ENCODE measurements at regions not wholly inside any gene's neighbourhood (a gene's known extent, or its start where the extent isn't known, plus 50 kb on each side); places are given as distances from the start of the nearest gene placed in this dataset.

- ATAC-seq (no peak), DNase-seq (no peak)
- no peak overlapping the region for H3K4me2 ChIP-seq (ENCODE audit: low read length)
- ChIA-PET POLR2A (ENCODE audit: unreplicated experiment) (no interaction called here), CTCF (interaction anchor here (0.6 kb wide), 1 partner anchor 125 kb away, joined by 3 read pairs; no protein-coding TSS in a partner anchor)
- H3K27me3 ChIP-seq (ENCODE audit: low read length), result no peaks in the 10 kb centered on the region
- H3F3A ChIP-seq (ENCODE audit: low read length, unreplicated experiment), result no peaks in the 10 kb centered on the region
- no peaks in the 10 kb centered on the region for H3K79me2 ChIP-seq (ENCODE audit: low read length)
- no peaks in the 10 kb centered on the region for H3K9me2 ChIP-seq (replicated peaks; ENCODE audit: low read length)
- intact Hi-C loops (cut with micrococcal nuclease), result no loop called here
- H3K4me3 ChIP-seq (ENCODE audit: low read length), result no peak overlapping the region
- 0 out of 2 replicates have a peak overlapping the region, but pooled peaks have one; percentile 53 for H2AFZ ChIP-seq (ENCODE audit: low read length)
- no peaks in the 10 kb centered on the region for H3K4me1 ChIP-seq (ENCODE audit: insufficient read depth, low read length)
- H3K9me3 ChIP-seq (ENCODE audit: low read length), result no peaks in the 10 kb centered on the region
- H4K20me1 ChIP-seq (ENCODE audit: low read length), result no peaks in the 10 kb centered on the region
- BruUV-seq (replicated peaks), result no TSS peak
- no peak for TF ChIP-seq CTCF (conservative IDR thresholded peaks at IDR 0.05; ENCODE audit: low read depth, low read length)
- TF ChIP-seq EZH2 (IDR thresholded peaks at IDR 0.05; ENCODE audit: low read length, unreplicated experiment), result no peak
- TF ChIP-seq EZH2phosphoT487 (IDR thresholded peaks at IDR 0.05; ENCODE audit: borderline replicate concordance, low read length), result no peak
- no peaks in the 10 kb centered on the region for H3K36me3 ChIP-seq (ENCODE audit: low read depth, low read length)
- H3K9ac ChIP-seq (ENCODE audit: low read length), result no peak overlapping the region
- H3K27ac ChIP-seq (ENCODE audit: low read length), result no peak overlapping the region
These were observed 102.5 kb upstream of the ERCC6L2 start for GRCh38 chr9:95773053-95773418.

- Histone ChIP-seq H3K9ac (ENCODE audit: low read length) (no peak overlapping the region), H3K9me3 (ENCODE audit: low read length) (no peaks in the 10 kb centered on the region), H3K9me2 (replicated peaks; ENCODE audit: low read length) (no peaks in the 10 kb centered on the region), H3K27ac (ENCODE audit: low read length) (no peak overlapping the region), H2AFZ (ENCODE audit: low read length) (peak overlapping the region; percentile 53; the same call in 1 of the 2 replicates), H3K36me3 (ENCODE audit: low read depth, low read length) (no peaks in the 10 kb centered on the region), H3K4me1 (ENCODE audit: insufficient read depth, low read length) (no peaks in the 10 kb centered on the region), H3F3A (ENCODE audit: low read length, unreplicated experiment) (no peaks in the 10 kb centered on the region), H3K4me3 (ENCODE audit: low read length) (no peak overlapping the region), H3K79me2 (ENCODE audit: low read length) (no peaks in the 10 kb centered on the region), H3K27me3 (ENCODE audit: low read length) (no peaks in the 10 kb centered on the region), H4K20me1 (ENCODE audit: low read length) (no peaks in the 10 kb centered on the region), H3K4me2 (ENCODE audit: low read length) (peak overlapping the region; percentile 39; the same call in 1 of the 2 replicates)
- POLR2A ChIA-PET (ENCODE audit: unreplicated experiment), result no interaction called here
- ATAC-seq, result peak; percentile 87
- CTCF ChIA-PET, result interaction anchor here (0.6 kb wide), 1 partner anchor 126 kb away, joined by 3 read pairs; no protein-coding TSS in a partner anchor
- BruUV-seq (replicated peaks), result no TSS peak
- intact Hi-C loops (cut with micrococcal nuclease), result no loop called here
- TF ChIP-seq CTCF (conservative IDR thresholded peaks at IDR 0.05; ENCODE audit: low read depth, low read length) (no peak), EZH2phosphoT487 (IDR thresholded peaks at IDR 0.05; ENCODE audit: borderline replicate concordance, low read length) (no peak), EZH2 (IDR thresholded peaks at IDR 0.05; ENCODE audit: low read length, unreplicated experiment) (no peak)
- peak; percentile 17 for DNase-seq
These were observed 103.0 kb upstream of the ERCC6L2 start for GRCh38 chr9:95772320-95773052.

- Histone ChIP-seq H3K9me2 (replicated peaks; ENCODE audit: low read length) (no peaks in the 10 kb centered on the region), H3K9me3 (ENCODE audit: low read length) (no peaks in the 10 kb centered on the region), H3K27ac (ENCODE audit: low read length) (no peak overlapping the region), H3K36me3 (ENCODE audit: low read depth, low read length) (no peaks in the 10 kb centered on the region), H2AFZ (ENCODE audit: low read length) (no peak overlapping the region), H3K27me3 (ENCODE audit: low read length) (no peaks in the 10 kb centered on the region), H3F3A (ENCODE audit: low read length, unreplicated experiment) (no peaks in the 10 kb centered on the region), H3K4me3 (ENCODE audit: low read length) (no peak overlapping the region), H3K4me2 (ENCODE audit: low read length) (no peak overlapping the region), H4K20me1 (ENCODE audit: low read length) (no peaks in the 10 kb centered on the region), H3K79me2 (ENCODE audit: low read length) (no peaks in the 10 kb centered on the region), H3K4me1 (ENCODE audit: insufficient read depth, low read length) (no peaks in the 10 kb centered on the region), H3K9ac (ENCODE audit: low read length) (no peak overlapping the region)
- TF ChIP-seq EZH2 (IDR thresholded peaks at IDR 0.05; ENCODE audit: low read length, unreplicated experiment), result no peak
- TF ChIP-seq EZH2phosphoT487 (IDR thresholded peaks at IDR 0.05; ENCODE audit: borderline replicate concordance, low read length), result no peak
- TF ChIP-seq CTCF (conservative IDR thresholded peaks at IDR 0.05; ENCODE audit: low read depth, low read length), result no peak
- intact Hi-C loops (cut with micrococcal nuclease), result no loop called here
- BruUV-seq (replicated peaks), result no TSS peak
- ChIA-PET CTCF (no interaction called here), POLR2A (ENCODE audit: unreplicated experiment) (no interaction called here)
- DNase-seq, result no peak
- ATAC-seq, result no peak; the same call in 1 of the 2 replicates
These were observed 103.8 kb upstream of the ERCC6L2 start for GRCh38 chr9:95771556-95772246.

Data from PC-3 (cell line).